ENCODE measurements at regions not wholly inside any gene's neighbourhood (a gene's known extent, or its start where the extent isn't known, plus 50 kb on each side); places are given as distances from the start of the nearest gene placed in this dataset.
"Not testable (repeated sequence)": the region's sequence is repeated elsewhere in the genome, so short reads cannot be mapped to it uniquely, and the experiment has no call there.

DNA sequence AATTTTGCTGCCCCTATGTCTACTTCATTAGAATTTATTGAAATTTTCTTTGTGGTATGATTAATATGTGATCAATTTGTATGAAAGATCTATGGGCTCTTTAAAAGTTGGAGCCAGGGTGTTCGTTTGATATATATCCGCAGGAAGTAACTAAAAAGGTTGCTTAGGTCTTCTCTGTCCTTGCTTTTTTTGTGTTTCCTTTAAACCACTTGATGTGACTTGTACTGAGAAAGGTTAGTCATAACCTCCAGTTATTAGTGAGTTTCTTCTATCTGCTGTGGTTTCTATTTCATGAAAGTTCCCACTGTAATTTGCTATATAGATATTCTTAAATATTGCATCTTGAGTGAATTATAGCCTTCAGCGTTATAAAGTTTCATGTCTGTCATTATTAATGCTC, 585.3 kb upstream of the ARID1B start:
- 54 to 70% (median 59%) methylated on average over 3 of the region's 3 CpGs for WGBS, 4 donors

DNA sequence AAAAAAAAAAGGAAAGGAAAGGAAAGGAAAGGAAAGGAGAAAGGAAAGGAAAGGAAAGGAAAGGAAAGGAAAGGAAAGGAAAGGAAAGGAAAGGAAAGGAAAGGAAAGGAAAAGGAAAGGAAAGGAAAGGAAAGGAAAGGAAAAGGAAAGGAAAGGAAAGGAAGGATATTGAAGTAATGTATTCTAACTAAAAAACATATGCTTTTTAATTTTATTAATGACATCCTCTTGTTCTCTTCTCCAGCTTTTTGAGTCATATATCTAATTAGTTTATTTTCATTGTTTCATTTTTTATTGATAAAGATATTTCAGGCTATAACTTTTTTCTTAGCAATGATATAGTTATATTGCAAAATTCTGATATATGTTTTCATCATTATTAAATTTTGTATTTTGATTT, 585.8 kb upstream of the ARID1B start:
- H3K27me3 ChIP-seq; H3K36me3 ChIP-seq (replicated peaks in 1 of 2); H3K27ac ChIP-seq; H3K4me1 ChIP-seq (replicated peaks in 1 of 2); H3K4me3 ChIP-seq; intact Hi-C loops (cut with DNase I); DNase-seq; H3K9me3 ChIP-seq (replicated peaks in 1 of 3): not testable (repeated sequence)

More for the DNA sequence above, 585.3 kb upstream of the ARID1B start:
- Histone ChIP-seq H3K4me3 (no peak overlapping the region), H3K27ac (no peak overlapping the region), H3K27me3 (no peaks in the 10 kb centered on the region), H3K36me3 (replicated peaks in 1 of 2) (no peaks in the 10 kb centered on the region), H3K9me3 (replicated peaks in 1 of 3) (no peaks in the 10 kb centered on the region), H3K4me1 (replicated peaks in 1 of 2) (no peaks in the 10 kb centered on the region)
- intact Hi-C loops (cut with DNase I) = no loop called here
- TF ChIP-seq, protein P1, sequence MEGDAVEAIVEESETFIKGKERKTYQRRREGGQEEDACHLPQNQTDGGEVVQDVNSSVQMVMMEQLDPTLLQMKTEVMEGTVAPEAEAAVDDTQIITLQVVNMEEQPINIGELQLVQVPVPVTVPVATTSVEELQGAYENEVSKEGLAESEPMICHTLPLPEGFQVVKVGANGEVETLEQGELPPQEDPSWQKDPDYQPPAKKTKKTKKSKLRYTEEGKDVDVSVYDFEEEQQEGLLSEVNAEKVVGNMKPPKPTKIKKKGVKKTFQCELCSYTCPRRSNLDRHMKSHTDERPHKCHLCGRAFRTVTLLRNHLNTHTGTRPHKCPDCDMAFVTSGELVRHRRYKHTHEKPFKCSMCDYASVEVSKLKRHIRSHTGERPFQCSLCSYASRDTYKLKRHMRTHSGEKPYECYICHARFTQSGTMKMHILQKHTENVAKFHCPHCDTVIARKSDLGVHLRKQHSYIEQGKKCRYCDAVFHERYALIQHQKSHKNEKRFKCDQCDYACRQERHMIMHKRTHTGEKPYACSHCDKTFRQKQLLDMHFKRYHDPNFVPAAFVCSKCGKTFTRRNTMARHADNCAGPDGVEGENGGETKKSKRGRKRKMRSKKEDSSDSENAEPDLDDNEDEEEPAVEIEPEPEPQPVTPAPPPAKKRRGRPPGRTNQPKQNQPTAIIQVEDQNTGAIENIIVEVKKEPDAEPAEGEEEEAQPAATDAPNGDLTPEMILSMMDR (IDR thresholded peaks at IDR 0.05) = no peak
- TF ChIP-seq POLR2A (IDR thresholded peaks at IDR 0.05) = no peak
- DNase-seq = no peak

DNA sequence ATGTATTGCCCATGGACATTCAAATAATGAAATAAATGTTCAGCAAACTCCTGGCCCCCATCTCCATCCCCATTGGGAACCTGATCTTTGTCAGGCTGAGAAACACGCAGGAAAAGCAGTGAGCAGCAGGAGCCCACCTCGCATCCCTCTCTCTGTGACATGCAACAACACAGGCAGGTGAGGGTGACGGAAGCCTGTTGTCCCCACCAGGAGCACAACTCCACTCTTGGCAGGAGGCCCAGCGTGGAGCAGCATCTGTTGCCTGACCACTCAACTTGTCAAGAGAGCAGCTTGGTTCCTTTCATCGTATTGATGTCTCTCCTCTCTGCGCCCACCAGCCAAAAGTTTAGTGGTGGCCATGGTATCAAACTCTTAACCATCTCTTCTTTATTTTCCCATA, 586.9 kb upstream of the ARID1B start:
- 91 to 93% (median 92%) methylated on average over 6 of the region's 6 CpGs for whole genome bisulfite sequencing, 4 donors
- Histone ChIP-seq H3K27me3 (no peaks in the 10 kb centered on the region), H3K9me3 (replicated peaks in 1 of 3) (no peaks in the 10 kb centered on the region), H3K27ac (no peak overlapping the region), H3K4me1 (replicated peaks in 1 of 2) (no peaks in the 10 kb centered on the region), H3K36me3 (replicated peaks in 1 of 2) (no peaks in the 10 kb centered on the region), H3K4me3 (no peak overlapping the region)
- DNase-seq = no peak
- intact Hi-C loops (cut with DNase I) = no loop called here
- no peak for TF ChIP-seq POLR2A (IDR thresholded peaks at IDR 0.05)
- TF ChIP-seq, protein P1 (IDR thresholded peaks at IDR 0.05) = no peak

DNA sequence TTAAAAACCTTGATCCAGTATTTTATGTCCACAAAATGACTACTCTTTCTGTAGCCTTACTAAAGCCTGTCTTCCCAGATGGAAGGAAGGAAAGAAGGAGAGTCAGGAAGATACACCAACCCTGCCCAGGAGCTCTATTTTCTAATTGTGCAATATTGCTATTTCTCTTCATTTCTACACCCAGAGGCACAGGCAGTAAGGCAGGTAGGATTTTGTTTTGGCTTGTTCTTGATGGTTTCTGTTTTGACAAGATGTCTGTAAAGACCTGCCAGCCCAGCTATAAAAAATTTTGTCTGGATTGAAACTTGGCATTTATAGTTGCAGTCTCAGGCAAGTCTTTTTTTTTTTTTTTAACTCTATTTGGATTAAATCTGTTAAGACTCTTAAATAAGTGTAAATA, 587.5 kb upstream of the ARID1B start:
- H3K36me3 ChIP-seq (replicated peaks in 1 of 2) = no peaks in the 10 kb centered on the region
- H3K4me1 ChIP-seq (replicated peaks in 1 of 2) = no peaks in the 10 kb centered on the region
- DNase-seq = no peak
- H3K27me3 ChIP-seq = no peaks in the 10 kb centered on the region
- H3K27ac ChIP-seq = no peak overlapping the region
- H3K4me3 ChIP-seq = no peak overlapping the region
- TF ChIP-seq POLR2A (IDR thresholded peaks at IDR 0.05) = no peak
- TF ChIP-seq, protein P1 (IDR thresholded peaks at IDR 0.05) = no peak
- H3K9me3 ChIP-seq (replicated peaks in 1 of 3) = no peaks in the 10 kb centered on the region
- intact Hi-C loops (cut with DNase I) = no loop called here

DNA sequence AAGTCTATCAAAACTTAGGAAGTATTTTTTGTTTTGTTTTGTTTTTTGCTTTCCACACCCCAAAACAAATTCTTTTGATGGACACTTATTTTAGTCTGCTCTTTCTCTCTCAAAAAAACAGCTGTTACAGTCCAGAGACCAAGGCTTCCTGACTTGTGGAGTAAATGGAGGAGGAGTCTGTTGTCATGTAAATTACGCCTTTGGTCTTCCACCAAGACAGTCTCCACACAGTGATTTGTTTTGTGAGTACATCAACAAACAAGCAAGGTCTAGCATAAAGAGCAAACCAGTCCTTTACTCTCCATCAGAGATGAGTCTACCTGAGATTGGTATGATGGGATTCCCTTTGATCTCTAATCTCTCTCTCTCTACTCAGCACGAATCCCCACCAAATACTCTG, 588.0 kb upstream of the ARID1B start:
- TF ChIP-seq POLR2A (IDR thresholded peaks at IDR 0.05) = no peak
- TF ChIP-seq, protein P1 (IDR thresholded peaks at IDR 0.05) = no peak
- H3K4me3 ChIP-seq = no peak overlapping the region
- intact Hi-C loops (cut with DNase I) = no loop called here
- no peak for DNase-seq
- H3K4me1 ChIP-seq (replicated peaks in 1 of 2) = no peaks in the 10 kb centered on the region
- H3K27ac ChIP-seq = no peak overlapping the region
- WGBS, 4 donors = 67 to 82% (median 78%) methylated on average over 2 of the region's 2 CpGs
- H3K27me3 ChIP-seq = no peaks in the 10 kb centered on the region
- no peaks in the 10 kb centered on the region for H3K9me3 ChIP-seq (replicated peaks in 1 of 3)
- no peaks in the 10 kb centered on the region for H3K36me3 ChIP-seq (replicated peaks in 1 of 2)
